ENCODE measurements at regions not wholly inside any gene's neighbourhood (a gene's known extent, or its start where the extent isn't known, plus 50 kb on each side); places are given as distances from the start of the nearest gene placed in this dataset.

DNA sequence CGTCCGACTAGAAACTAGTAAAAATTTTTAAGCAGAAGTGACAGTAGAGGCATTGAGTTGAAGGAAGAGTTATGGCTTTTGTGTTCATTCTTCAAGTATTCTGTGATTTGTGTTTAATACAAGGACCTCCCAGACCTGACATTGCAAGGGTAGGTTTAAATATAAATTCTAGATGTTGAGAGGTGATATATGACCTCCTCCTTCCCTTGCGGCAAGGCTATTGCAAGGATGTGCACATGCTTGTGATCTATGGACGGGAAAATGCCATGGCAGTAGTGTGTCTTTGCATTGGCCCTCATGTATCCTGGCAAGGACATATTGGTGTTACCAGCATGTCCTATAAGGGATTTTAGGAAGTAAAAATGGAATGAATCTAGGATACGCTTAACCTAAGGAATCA lies 143.5 kb downstream of the NEDD1 start:
- TF ChIP-seq ZBTB17 (tag by site-specific recombination; IDR thresholded peaks at IDR 0.05) (no peak), ZNF664 (tag by site-specific recombination; IDR thresholded peaks at IDR 0.05) (no peak), ZFP69B (tag by site-specific recombination; IDR thresholded peaks at IDR 0.05) (no peak)
- Histone ChIP-seq H3K36me3 (ENCODE audit: control insufficient read depth in 2 of 2, insufficient read depth in 1 of 2, low read length in 2 of 2) (no peaks in the 10 kb centered on the region), H3K4me3 (ENCODE audit: low read depth, low read length) (no peak overlapping the region), H3K27ac (ENCODE audit: extremely low read depth, low read depth, low read length) (no peak overlapping the region), H3K9me3 (ENCODE audit: control insufficient read depth, insufficient read depth, low read depth, low read length) (no peaks in the 10 kb centered on the region), H3K4me1 (ENCODE audit: control insufficient read depth, insufficient read depth, low read length) (no peaks in the 10 kb centered on the region)
- CTCF ChIA-PET: no interaction called here
- POLR2A ChIA-PET: no interaction called here

DNA sequence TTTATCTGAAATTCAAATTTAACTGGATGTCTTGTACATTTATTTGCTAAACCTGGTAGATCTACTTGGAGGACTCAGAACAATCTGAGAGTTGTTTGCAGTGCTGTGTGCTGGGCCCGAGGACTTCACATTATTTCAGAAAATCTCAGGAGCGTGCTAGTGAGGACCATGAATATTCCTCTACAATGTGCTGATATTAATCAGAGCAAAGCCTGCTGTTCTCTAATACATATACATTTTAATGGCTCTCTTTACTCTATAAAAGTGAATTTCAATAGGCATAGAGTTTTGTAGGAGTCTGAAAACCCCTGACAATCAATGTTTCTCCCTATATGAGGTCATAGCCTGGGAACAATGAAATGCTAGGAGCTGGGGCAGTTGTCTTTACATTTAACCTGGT lies 144.3 kb downstream of the NEDD1 start:
- no peaks in the 10 kb centered on the region for H3K4me1 ChIP-seq (ENCODE audit: control insufficient read depth, insufficient read depth, low read length)
- TF ChIP-seq, protein P1, sequence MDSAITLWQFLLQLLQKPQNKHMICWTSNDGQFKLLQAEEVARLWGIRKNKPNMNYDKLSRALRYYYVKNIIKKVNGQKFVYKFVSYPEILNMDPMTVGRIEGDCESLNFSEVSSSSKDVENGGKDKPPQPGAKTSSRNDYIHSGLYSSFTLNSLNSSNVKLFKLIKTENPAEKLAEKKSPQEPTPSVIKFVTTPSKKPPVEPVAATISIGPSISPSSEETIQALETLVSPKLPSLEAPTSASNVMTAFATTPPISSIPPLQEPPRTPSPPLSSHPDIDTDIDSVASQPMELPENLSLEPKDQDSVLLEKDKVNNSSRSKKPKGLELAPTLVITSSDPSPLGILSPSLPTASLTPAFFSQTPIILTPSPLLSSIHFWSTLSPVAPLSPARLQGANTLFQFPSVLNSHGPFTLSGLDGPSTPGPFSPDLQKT (IDR thresholded peaks at IDR 0.05; ENCODE audit: borderline replicate concordance, low read depth, low read length): no peak
- H3K4me3 ChIP-seq (ENCODE audit: low read depth, low read length): no peak overlapping the region
- H3K9me3 ChIP-seq (ENCODE audit: control insufficient read depth, insufficient read depth, low read depth, low read length): no peaks in the 10 kb centered on the region
- CTCF ChIA-PET: no interaction called here
- POLR2A ChIA-PET: no interaction called here
- no peak overlapping the region for H3K27ac ChIP-seq (ENCODE audit: extremely low read depth, low read depth, low read length)
- no peaks in the 10 kb centered on the region for H3K36me3 ChIP-seq (ENCODE audit: control insufficient read depth in 2 of 2, insufficient read depth in 1 of 2, low read length in 2 of 2)

DNA sequence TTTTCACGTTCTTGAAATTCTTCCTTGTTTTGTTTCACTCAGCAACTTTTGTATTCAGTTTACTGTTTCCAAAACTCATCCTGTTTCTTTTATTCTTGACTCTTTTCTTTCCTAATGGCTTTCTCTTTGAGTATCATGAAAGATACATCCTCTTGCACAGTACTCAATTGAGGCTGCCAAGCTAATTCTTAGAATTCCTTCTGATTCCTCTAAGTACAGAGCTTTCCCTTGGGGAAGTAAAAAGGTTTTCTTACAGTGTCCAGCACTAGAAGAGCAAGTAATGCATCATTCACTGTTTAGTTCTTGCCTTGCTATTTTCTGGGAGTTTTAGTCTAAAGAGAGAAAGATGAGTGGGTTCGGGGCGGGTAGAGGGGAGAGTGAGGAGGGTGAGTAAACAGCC lies 154.1 kb downstream of the NEDD1 start:
- Histone ChIP-seq H3K9me3 (ENCODE audit: control insufficient read depth, insufficient read depth, low read depth, low read length) (no peaks in the 10 kb centered on the region), H3K4me3 (ENCODE audit: low read depth, low read length) (no peak overlapping the region), H3K27ac (ENCODE audit: extremely low read depth, low read depth, low read length) (no peak overlapping the region), H3K36me3 (ENCODE audit: control insufficient read depth in 2 of 2, insufficient read depth in 1 of 2, low read length in 2 of 2) (no peaks in the 10 kb centered on the region), H3K4me1 (ENCODE audit: control insufficient read depth, insufficient read depth, low read length) (no peaks in the 10 kb centered on the region)
- ChIA-PET POLR2A (no interaction called here), CTCF (interaction anchor here (0.6 kb wide), 1 partner anchor 462 kb away, joined by 3 read pairs; no protein-coding TSS in a partner anchor)
- TF ChIP-seq ZNF558 (tag by site-specific recombination; IDR thresholded peaks at IDR 0.05) (no peak), ZNF19 (tag by site-specific recombination; IDR thresholded peaks at IDR 0.05; ENCODE audit: low read depth) (no peak), ZNF202 (tag by site-specific recombination; IDR thresholded peaks at IDR 0.05; ENCODE audit: borderline replicate concordance) (no peak), ZNF292 (tag by site-specific recombination; IDR thresholded peaks at IDR 0.05; ENCODE audit: borderline replicate concordance, low read depth) (no peak), ZNF121 (tag by site-specific recombination; IDR thresholded peaks at IDR 0.05) (no peak), BCL11A (tag by site-specific recombination; IDR thresholded peaks at IDR 0.05; ENCODE audit: low read depth) (no peak), ZNF792 (tag by site-specific recombination; IDR thresholded peaks at IDR 0.05) (no peak)
- TF ChIP-seq, protein P2, sequence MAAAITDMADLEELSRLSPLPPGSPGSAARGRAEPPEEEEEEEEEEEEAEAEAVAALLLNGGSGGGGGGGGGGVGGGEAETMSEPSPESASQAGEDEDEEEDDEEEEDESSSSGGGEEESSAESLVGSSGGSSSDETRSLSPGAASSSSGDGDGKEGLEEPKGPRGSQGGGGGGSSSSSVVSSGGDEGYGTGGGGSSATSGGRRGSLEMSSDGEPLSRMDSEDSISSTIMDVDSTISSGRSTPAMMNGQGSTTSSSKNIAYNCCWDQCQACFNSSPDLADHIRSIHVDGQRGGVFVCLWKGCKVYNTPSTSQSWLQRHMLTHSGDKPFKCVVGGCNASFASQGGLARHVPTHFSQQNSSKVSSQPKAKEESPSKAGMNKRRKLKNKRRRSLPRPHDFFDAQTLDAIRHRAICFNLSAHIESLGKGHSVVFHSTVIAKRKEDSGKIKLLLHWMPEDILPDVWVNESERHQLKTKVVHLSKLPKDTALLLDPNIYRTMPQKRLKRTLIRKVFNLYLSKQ (tag by site-specific recombination; IDR thresholded peaks at IDR 0.05; ENCODE audit: borderline replicate concordance): no peak
- TF ChIP-seq, protein P3, sequence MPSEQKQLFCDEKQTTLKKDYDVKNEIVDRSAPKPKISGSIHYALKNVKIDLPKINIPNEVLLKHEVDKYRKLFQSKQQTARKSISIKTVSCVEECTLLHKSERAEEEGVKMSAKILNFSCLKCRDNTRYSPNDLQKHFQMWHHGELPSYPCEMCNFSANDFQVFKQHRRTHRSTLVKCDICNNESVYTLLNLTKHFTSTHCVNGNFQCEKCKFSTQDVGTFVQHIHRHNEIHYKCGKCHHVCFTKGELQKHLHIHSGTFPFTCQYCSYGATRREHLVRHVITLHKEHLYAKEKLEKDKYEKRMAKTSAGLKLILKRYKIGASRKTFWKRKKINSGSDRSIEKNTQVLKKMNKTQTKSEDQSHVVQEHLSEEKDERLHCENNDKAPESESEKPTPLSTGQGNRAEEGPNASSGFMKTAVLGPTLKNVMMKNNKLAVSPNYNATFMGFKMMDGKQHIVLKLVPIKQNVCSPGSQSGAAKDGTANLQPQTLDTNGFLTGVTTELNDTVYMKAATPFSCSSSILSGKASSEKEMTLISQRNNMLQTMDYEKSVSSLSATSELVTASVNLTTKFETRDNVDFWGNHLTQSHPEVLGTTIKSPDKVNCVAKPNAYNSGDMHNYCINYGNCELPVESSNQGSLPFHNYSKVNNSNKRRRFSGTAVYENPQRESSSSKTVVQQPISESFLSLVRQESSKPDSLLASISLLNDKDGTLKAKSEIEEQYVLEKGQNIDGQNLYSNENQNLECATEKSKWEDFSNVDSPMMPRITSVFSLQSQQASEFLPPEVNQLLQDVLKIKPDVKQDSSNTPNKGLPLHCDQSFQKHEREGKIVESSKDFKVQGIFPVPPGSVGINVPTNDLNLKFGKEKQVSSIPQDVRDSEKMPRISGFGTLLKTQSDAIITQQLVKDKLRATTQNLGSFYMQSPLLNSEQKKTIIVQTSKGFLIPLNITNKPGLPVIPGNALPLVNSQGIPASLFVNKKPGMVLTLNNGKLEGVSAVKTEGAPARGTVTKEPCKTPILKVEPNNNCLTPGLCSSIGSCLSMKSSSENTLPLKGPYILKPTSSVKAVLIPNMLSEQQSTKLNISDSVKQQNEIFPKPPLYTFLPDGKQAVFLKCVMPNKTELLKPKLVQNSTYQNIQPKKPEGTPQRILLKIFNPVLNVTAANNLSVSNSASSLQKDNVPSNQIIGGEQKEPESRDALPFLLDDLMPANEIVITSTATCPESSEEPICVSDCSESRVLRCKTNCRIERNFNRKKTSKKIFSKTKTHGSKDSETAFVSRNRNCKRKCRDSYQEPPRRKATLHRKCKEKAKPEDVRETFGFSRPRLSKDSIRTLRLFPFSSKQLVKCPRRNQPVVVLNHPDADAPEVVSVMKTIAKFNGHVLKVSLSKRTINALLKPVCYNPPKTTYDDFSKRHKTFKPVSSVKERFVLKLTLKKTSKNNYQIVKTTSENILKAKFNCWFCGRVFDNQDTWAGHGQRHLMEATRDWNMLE (tag by site-specific recombination; conservative IDR thresholded peaks at IDR 0.05; ENCODE audit: low read depth): no peak
- TF ChIP-seq, protein P4, sequence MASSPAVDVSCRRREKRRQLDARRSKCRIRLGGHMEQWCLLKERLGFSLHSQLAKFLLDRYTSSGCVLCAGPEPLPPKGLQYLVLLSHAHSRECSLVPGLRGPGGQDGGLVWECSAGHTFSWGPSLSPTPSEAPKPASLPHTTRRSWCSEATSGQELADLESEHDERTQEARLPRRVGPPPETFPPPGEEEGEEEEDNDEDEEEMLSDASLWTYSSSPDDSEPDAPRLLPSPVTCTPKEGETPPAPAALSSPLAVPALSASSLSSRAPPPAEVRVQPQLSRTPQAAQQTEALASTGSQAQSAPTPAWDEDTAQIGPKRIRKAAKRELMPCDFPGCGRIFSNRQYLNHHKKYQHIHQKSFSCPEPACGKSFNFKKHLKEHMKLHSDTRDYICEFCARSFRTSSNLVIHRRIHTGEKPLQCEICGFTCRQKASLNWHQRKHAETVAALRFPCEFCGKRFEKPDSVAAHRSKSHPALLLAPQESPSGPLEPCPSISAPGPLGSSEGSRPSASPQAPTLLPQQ (tag by site-specific recombination; IDR thresholded peaks at IDR 0.05): no peak
- TF ChIP-seq, protein P5, sequence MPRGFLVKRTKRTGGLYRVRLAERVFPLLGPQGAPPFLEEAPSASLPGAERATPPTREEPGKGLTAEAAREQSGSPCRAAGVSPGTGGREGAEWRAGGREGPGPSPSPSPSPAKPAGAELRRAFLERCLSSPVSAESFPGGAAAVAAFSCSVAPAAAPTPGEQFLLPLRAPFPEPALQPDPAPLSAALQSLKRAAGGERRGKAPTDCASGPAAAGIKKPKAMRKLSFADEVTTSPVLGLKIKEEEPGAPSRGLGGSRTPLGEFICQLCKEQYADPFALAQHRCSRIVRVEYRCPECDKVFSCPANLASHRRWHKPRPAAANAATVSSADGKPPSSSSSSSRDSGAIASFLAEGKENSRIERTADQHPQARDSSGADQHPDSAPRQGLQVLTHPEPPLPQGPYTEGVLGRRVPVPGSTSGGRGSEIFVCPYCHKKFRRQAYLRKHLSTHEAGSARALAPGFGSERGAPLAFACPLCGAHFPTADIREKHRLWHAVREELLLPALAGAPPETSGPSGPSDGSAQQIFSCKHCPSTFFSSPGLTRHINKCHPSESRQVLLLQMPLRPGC (tag by site-specific recombination; IDR thresholded peaks at IDR 0.05): no peak
